Skeletal muscle satellite cell (primary cell): ENCODE measurements at regions not wholly inside any gene's neighbourhood (a gene's known extent, or its start where the extent isn't known, plus 50 kb on each side); places are given as distances from the start of the nearest gene placed in this dataset.

Experiments used
- H3K27me3 ChIP-seq: 2 replicates; pipeline ENCODE4 v1.7.0; 2013; ENCODE audit warnings: low read length; ENCODE audit not compliant: control insufficient read depth, insufficient read depth
- H3K36me3 ChIP-seq: 2 replicates; pipeline ENCODE4 v1.7.0; 2013; ENCODE audit warnings: mild to moderate bottlenecking, control low read depth, low read length; ENCODE audit not compliant: insufficient read depth
- H3K4me1 ChIP-seq: 2 replicates; pipeline ENCODE4 v1.7.0; 2013; ENCODE audit warnings: low read length; ENCODE audit not compliant: control insufficient read depth, insufficient read depth
- H3K4me2 ChIP-seq: 2 replicates; pipeline ENCODE4 v1.7.0; 2013; ENCODE audit warnings: mild to moderate bottlenecking, low read length
- H3K4me3 ChIP-seq: 2 replicates; pipeline ENCODE4 v1.7.0; 2013; ENCODE audit warnings: low read length
- H3K9ac ChIP-seq: 2 replicates; pipeline ENCODE4 v1.7.0; 2013; ENCODE audit warnings: mild to moderate bottlenecking, low read depth, low read length, moderate library complexity
- H3K9me3 ChIP-seq: replicated peaks from 2 replicates; pipeline ENCODE4 v1.7.0; 2013; ENCODE audit warnings: mild to moderate bottlenecking, control low read depth, low read length

- Histone ChIP-seq H3K4me2 (peak overlapping the region; percentile 23), H3K27me3 (no peaks in the 10 kb centered on the region), H3K36me3 (no peaks in the 10 kb centered on the region), H3K9ac (peak overlapping the region; percentile 51), H3K9me3 (no peaks in the 10 kb centered on the region), H3K4me1 (peaks cover 40% of the 10 kb centered on the region), H3K4me3 (no peak overlapping the region)
Observed at GRCh38 chr4:123825596-123826291, 429.1 kb downstream of the SPRY1 start.

GRCh38 chr4:123826896-123827295 is 430.3 kb downstream of the SPRY1 start:
- H3K9me3 ChIP-seq = no peaks in the 10 kb centered on the region
- no peaks in the 10 kb centered on the region for H3K27me3 ChIP-seq
- H3K4me3 ChIP-seq = no peak overlapping the region
- H3K4me1 ChIP-seq = peaks cover 51% of the 10 kb centered on the region
- H3K9ac ChIP-seq = peak overlapping the region; percentile 37
- H3K36me3 ChIP-seq = no peaks in the 10 kb centered on the region
- H3K4me2 ChIP-seq = peak overlapping the region; percentile 26

- peaks cover 54% of the 10 kb centered on the region for H3K4me1 ChIP-seq
- H3K9ac ChIP-seq = peak overlapping the region; percentile 37
- H3K36me3 ChIP-seq = no peaks in the 10 kb centered on the region
- H3K27me3 ChIP-seq = no peaks in the 10 kb centered on the region
- H3K9me3 ChIP-seq = no peaks in the 10 kb centered on the region
- no peak overlapping the region for H3K4me3 ChIP-seq
- no peak overlapping the region for H3K4me2 ChIP-seq
Observed at GRCh38 chr4:123827511-123827910, 430.9 kb downstream of the SPRY1 start.

- peak overlapping the region; percentile 84 for H3K9ac ChIP-seq
Observed at GRCh38 chr4:123830930-123831329, 434.3 kb downstream of the SPRY1 start.

GRCh38 chr4:123832173-123833026 is 435.8 kb downstream of the SPRY1 start:
- H3K4me1 ChIP-seq = peaks cover 46% of the 10 kb centered on the region
- peak overlapping the region; percentile 63 for H3K4me2 ChIP-seq
- no peaks in the 10 kb centered on the region for H3K27me3 ChIP-seq
- H3K9ac ChIP-seq = peak overlapping the region; percentile 84
- H3K4me3 ChIP-seq = peak overlapping the region; percentile 42
- H3K36me3 ChIP-seq = no peaks in the 10 kb centered on the region
- H3K9me3 ChIP-seq = no peaks in the 10 kb centered on the region

More at GRCh38 chr4:123830930-123831329, 434.3 kb downstream of the SPRY1 start:
- H3K27me3 ChIP-seq = no peaks in the 10 kb centered on the region
- H3K4me2 ChIP-seq = peak overlapping the region; percentile 29
- H3K9me3 ChIP-seq = no peaks in the 10 kb centered on the region
- peak overlapping the region; percentile 5 for H3K4me3 ChIP-seq
- H3K4me1 ChIP-seq = peaks cover 52% of the 10 kb centered on the region
- H3K36me3 ChIP-seq = no peaks in the 10 kb centered on the region

- H3K4me1 ChIP-seq = peaks cover 47% of the 10 kb centered on the region
- H3K27me3 ChIP-seq = no peaks in the 10 kb centered on the region
- H3K4me2 ChIP-seq = peak overlapping the region; percentile 63
- no peak overlapping the region for H3K4me3 ChIP-seq
- H3K36me3 ChIP-seq = no peaks in the 10 kb centered on the region
- peak overlapping the region; percentile 75 for H3K9ac ChIP-seq
- no peaks in the 10 kb centered on the region for H3K9me3 ChIP-seq
Observed at GRCh38 chr4:123833171-123833643, 436.6 kb downstream of the SPRY1 start.

- no peaks in the 10 kb centered on the region for H3K27me3 ChIP-seq
- H3K9me3 ChIP-seq = no peaks in the 10 kb centered on the region
- no peak overlapping the region for H3K4me2 ChIP-seq
- no peak overlapping the region for H3K4me3 ChIP-seq
- no peak overlapping the region for H3K9ac ChIP-seq
- no peaks in the 10 kb centered on the region for H3K36me3 ChIP-seq
- H3K4me1 ChIP-seq = peaks cover 62% of the 10 kb centered on the region
Observed at GRCh38 chr4:123835831-123836590, 439.4 kb downstream of the SPRY1 start.

GRCh38 chr4:123836851-123837595 is 440.4 kb downstream of the SPRY1 start:
- no peaks in the 10 kb centered on the region for H3K27me3 ChIP-seq
- H3K9me3 ChIP-seq = no peaks in the 10 kb centered on the region
- no peaks in the 10 kb centered on the region for H3K36me3 ChIP-seq
- H3K4me3 ChIP-seq = no peak overlapping the region
- peak overlapping the region; percentile 28 for H3K9ac ChIP-seq
- peaks cover 57% of the 10 kb centered on the region for H3K4me1 ChIP-seq
- peak overlapping the region; percentile 1 for H3K4me2 ChIP-seq

- H3K4me2 ChIP-seq = no peak overlapping the region
- no peak overlapping the region for H3K4me3 ChIP-seq
- no peaks in the 10 kb centered on the region for H3K27me3 ChIP-seq
- H3K36me3 ChIP-seq = no peaks in the 10 kb centered on the region
- no peak overlapping the region for H3K9ac ChIP-seq
- no peaks in the 10 kb centered on the region for H3K9me3 ChIP-seq
- H3K4me1 ChIP-seq = peaks cover 46% of the 10 kb centered on the region
Observed at GRCh38 chr4:123838474-123838873, 441.9 kb downstream of the SPRY1 start.

- no peaks in the 10 kb centered on the region for H3K36me3 ChIP-seq
- no peaks in the 10 kb centered on the region for H3K27me3 ChIP-seq
- no peak overlapping the region for H3K4me2 ChIP-seq
- peaks cover 36% of the 10 kb centered on the region for H3K4me1 ChIP-seq
- H3K9ac ChIP-seq = no peak overlapping the region
- no peak overlapping the region for H3K4me3 ChIP-seq
- H3K9me3 ChIP-seq = no peaks in the 10 kb centered on the region
Observed at GRCh38 chr4:123840197-123840596, 443.6 kb downstream of the SPRY1 start.
